Panc1 (cell line): ENCODE measurements at regions not wholly inside any gene's neighbourhood (a gene's known extent, or its start where the extent isn't known, plus 50 kb on each side); places are given as distances from the start of the nearest gene placed in this dataset.

Experiments used
- ATAC-seq: fragments of 200-7000 bp; cut with Tn5 transposase; 2 replicates; pipeline ENCODE4 v1.9.1; 2020; ENCODE audit warnings: mild to moderate bottlenecking, moderate library complexity
- BruUV-seq: library from RNA; stranded (reverse); fragments of 400-500 nt; replicated peaks from 2 replicates; lab custom pipeline; 2021; lab: Mats Ljungman, UMichigan
- CTCF ChIA-PET: fragments of 300-600 bp; sonication (Branson Sonifier 250); formaldehyde crosslinking; loops from one replicate; lab custom pipeline; 2022; ENCODE audit warnings: antibody characterized with exemption; lab: Charles Lee
- POLR2A ChIA-PET: fragments of 300-600 bp; sonication (Branson Sonifier 250); formaldehyde crosslinking; loops from one replicate; lab custom pipeline; 2022; ENCODE audit warnings: antibody characterized with exemption; lab: Charles Lee
- DNase-seq: peaks from one replicate; pipeline ENCODE4 v3.0.0-alpha.2; 2010; ENCODE audit warnings: low read depth, low spot score
- H3K27ac ChIP-seq: 2 replicates; pipeline ENCODE4 v1.5.1; 2011; ENCODE audit warnings: mild to moderate bottlenecking, low read length, inconsistent platforms
- H3K27me3 ChIP-seq: fragments of 200-500 bp; sonication (Bioruptor generic); 2 replicates; pipeline ENCODE4 v1.6.0; 2014; ENCODE audit warnings: low read length, inconsistent platforms; ENCODE audit not compliant: control insufficient read depth, insufficient read depth
- H3K36me3 ChIP-seq: fragments of 200-500 bp; sonication (Bioruptor generic); 2 replicates; pipeline ENCODE4 v1.5.1; 2014; ENCODE audit warnings: inconsistent platforms, mild to moderate bottlenecking, low read length, moderate library complexity; ENCODE audit not compliant: control insufficient read depth, insufficient read depth
- H3K4me1 ChIP-seq: 2 replicates; pipeline ENCODE4 v1.5.1; 2011; ENCODE audit warnings: inconsistent platforms, mild to moderate bottlenecking, low read length, moderate library complexity; ENCODE audit not compliant: control insufficient read depth, insufficient read depth
- H3K4me3 ChIP-seq, 2 experiments: 2 replicates each; pipeline ENCODE4 v1.5.1; 2011 to 2012; ENCODE audit warnings: low read depth in 2 of 2, low read length in 2 of 2, mild to moderate bottlenecking in 2 of 2, inconsistent platforms in 1 of 2, moderate library complexity in 1 of 2
- H3K9me3 ChIP-seq: fragments of 200-500 bp; sonication (Bioruptor generic); 2 replicates; pipeline ENCODE4 v1.5.1; 2014; ENCODE audit warnings: low read depth, mild to moderate bottlenecking, inconsistent platforms, low read length, moderate library complexity; ENCODE audit not compliant: control insufficient read depth, insufficient read depth
- CTCF ChIP-seq: fragments of 450-650 bp; IDR thresholded peaks from 2 replicates; pipeline ENCODE4 v1.5.1; 2017; ENCODE audit warnings: mild to moderate bottlenecking
- POLR2AphosphoS5 ChIP-seq: IDR thresholded peaks from 2 replicates; pipeline ENCODE4 v1.6.1; 2012; ENCODE audit warnings: mild to moderate bottlenecking, low read depth, low read length, moderate library complexity
- REST ChIP-seq, 2 experiments: IDR thresholded peaks; 2 replicates each; pipeline ENCODE4 v1.6.1; 2011 to 2012; ENCODE audit warnings: low read depth in 2 of 2, control low read depth in 1 of 2, low read length in 1 of 2, mild to moderate bottlenecking in 1 of 2, moderate library complexity in 1 of 2; ENCODE audit not compliant: insufficient read depth in 1 of 2
- SIN3A ChIP-seq: IDR thresholded peaks from 2 replicates; pipeline ENCODE4 v1.6.1; 2012; ENCODE audit warnings: low read depth, mild to moderate bottlenecking, low read length, moderate library complexity, borderline replicate concordance; ENCODE audit not compliant: insufficient read depth
- TCF7L2 ChIP-seq: IDR thresholded peaks from 2 replicates; pipeline ENCODE4 v1.6.1; 2011; ENCODE audit warnings: mild to moderate bottlenecking, low read depth, low read length, inconsistent platforms
- in situ Hi-C: cut with HindIII; loops from 2 replicates; pipeline ENCODE4 v1.10.0; 2016; ENCODE audit warnings: low sequenced_read_pairs, low pct_unique_long_range_greater_than_20kb
- intact Hi-C: fragments of 100-400 bp; cut with micrococcal nuclease; formaldehyde crosslinking; loops from one replicate; pipeline ENCODE4 v1.10.0; 2022; ENCODE audit not compliant: unreplicated experiment

GRCh38 chr6:153523390-153523789 lies 392.3 kb upstream of the RGS17 start:
- H3K27me3 ChIP-seq: no peaks in the 10 kb centered on the region
- no peak overlapping the region for H3K27ac ChIP-seq
- no peaks in the 10 kb centered on the region for H3K4me1 ChIP-seq
- no peaks in the 10 kb centered on the region for H3K9me3 ChIP-seq
- intact Hi-C loops: no loop called here
- no peak overlapping the region for H3K4me3 ChIP-seq
- DNase-seq: no peak
- in situ Hi-C loops: no loop called here
- CTCF ChIA-PET: no interaction called here
- POLR2A ChIA-PET: interaction anchor here (0.7 kb wide), 1 partner anchor 184 kb away, joined by 3 read pairs; no protein-coding TSS in a partner anchor
- no peak for ATAC-seq
- TF ChIP-seq REST (IDR thresholded peaks at IDR 0.05; ENCODE audit: insufficient read depth in 1 of 2, low read depth in 2 of 2, low read length in 1 of 2) (no peak), CTCF (no peak), SIN3A (no peak), POLR2AphosphoS5 (no peak), TCF7L2 (no peak)
- BruUV-seq: no TSS peak
- H3K36me3 ChIP-seq: no peaks in the 10 kb centered on the region

- ChIA-PET CTCF (no interaction called here), POLR2A (no interaction called here)
- ATAC-seq: 0 out of 2 replicates have a peak, but pooled peaks have one; percentile 58
- Histone ChIP-seq H3K27me3 (no peaks in the 10 kb centered on the region), H3K27ac (no peak overlapping the region), H3K9me3 (no peaks in the 10 kb centered on the region), H3K36me3 (no peaks in the 10 kb centered on the region; the same call in 1 of the 2 replicates), H3K4me3 (no peak overlapping the region), H3K4me1 (no peaks in the 10 kb centered on the region; the same call in 1 of the 2 replicates)
- no peak for TF ChIP-seq POLR2AphosphoS5
- TF ChIP-seq TCF7L2: no peak
- no peak for TF ChIP-seq REST (IDR thresholded peaks at IDR 0.05; ENCODE audit: insufficient read depth in 1 of 2, low read depth in 2 of 2, low read length in 1 of 2)
- peak; percentile 75 for TF ChIP-seq CTCF
- TF ChIP-seq SIN3A: no peak
- intact Hi-C loops: loop anchor here (5.0 kb wide), 1 partner anchor 280 kb away; no protein-coding TSS in a partner anchor
- DNase-seq: peak; percentile 22
- in situ Hi-C loops: no loop called here
- no TSS peak for BruUV-seq
Observed at GRCh38 chr6:153511896-153512496, 380.9 kb upstream of the RGS17 start.
